Colonic mucosa (tissue), 4 donors: ENCODE measurements at regions not wholly inside any gene's neighbourhood (a gene's known extent, or its start where the extent isn't known, plus 50 kb on each side); places are given as distances from the start of the nearest gene placed in this dataset.

Experiments used
- DNase-seq: peaks from one replicate; pipeline ENCODE4 v3.0.0-alpha.2; 2020
- H3K27ac ChIP-seq: fragments of 200-600 bp; one replicate; pipeline ENCODE4 v1.8.0; 2021
- H3K27me3 ChIP-seq: fragments of 200-600 bp; one replicate; pipeline ENCODE4 v1.8.0; 2021
- H3K36me3 ChIP-seq: fragments of 200-600 bp; one replicate; pipeline ENCODE4 v1.8.0; 2021
- H3K4me1 ChIP-seq: fragments of 200-600 bp; one replicate; pipeline ENCODE4 v1.8.0; 2021; ENCODE audit warnings: mild to moderate bottlenecking
- H3K4me3 ChIP-seq: fragments of 200-600 bp; one replicate; pipeline ENCODE4 v1.8.0; 2021
- H3K9ac ChIP-seq, 2 donors: one replicate each; pipeline ENCODE4 v1.7.0; 2013; ENCODE audit warnings: control low read depth in 2 of 2, low read depth in 2 of 2, low read length in 2 of 2
- H3K9me3 ChIP-seq: fragments of 200-600 bp; one replicate; pipeline ENCODE4 v1.8.0; 2021
- CTCF ChIP-seq: fragments of 200-600 bp; IDR thresholded peaks from one replicate; pipeline ENCODE4 v1.8.0; 2022; ENCODE audit warnings: antibody characterized with exemption, mild to moderate bottlenecking
- intact Hi-C: fragments of 100-400 bp; cut with DNase I; formaldehyde crosslinking; loops from one replicate; pipeline ENCODE4 v1.14.1; 2022
- donor health status: healthy.
- donor health status: DM: no; HTN: no; CAD: no.
- donor health status: DM: no; HTN: no; CAD: no.

GRCh38 chr6:97668716-97669115 is 385.7 kb upstream of the MMS22L start:
- DNase-seq, result no peak
- Histone ChIP-seq H3K27me3 (no peaks in the 10 kb centered on the region), H3K4me1 (no peaks in the 10 kb centered on the region), H3K9ac (no peak overlapping the region), H3K36me3 (no peaks in the 10 kb centered on the region), H3K27ac (no peak overlapping the region), H3K4me3 (no peak overlapping the region), H3K9me3 (no peaks in the 10 kb centered on the region)
- intact Hi-C loops, result no loop called here
- no peak for TF ChIP-seq CTCF

GRCh38 chr6:97669191-97670031 is 386.4 kb upstream of the MMS22L start:
- TF ChIP-seq CTCF, result no peak
- Histone ChIP-seq H3K27ac (no peak overlapping the region), H3K4me1 (no peaks in the 10 kb centered on the region), H3K9me3 (no peaks in the 10 kb centered on the region), H3K4me3 (no peak overlapping the region), H3K9ac (no peak overlapping the region), H3K27me3 (no peaks in the 10 kb centered on the region), H3K36me3 (no peaks in the 10 kb centered on the region)
- intact Hi-C loops, result no loop called here
- DNase-seq, result no peak

- no peak overlapping the region for H3K4me3 ChIP-seq
- H3K4me1 ChIP-seq, result no peaks in the 10 kb centered on the region
- no peaks in the 10 kb centered on the region for H3K36me3 ChIP-seq
- H3K27me3 ChIP-seq, result no peaks in the 10 kb centered on the region
- H3K27ac ChIP-seq, result no peak overlapping the region
- no peak for TF ChIP-seq CTCF
- no peaks in the 10 kb centered on the region for H3K9me3 ChIP-seq
- no peak for DNase-seq
- intact Hi-C loops, result no loop called here
- H3K9ac ChIP-seq, result no peak overlapping the region
These were observed 391.8 kb upstream of the MMS22L start for GRCh38 chr6:97674802-97675201.

GRCh38 chr6:97677626-97678025 is 394.6 kb upstream of the MMS22L start:
- intact Hi-C loops, result no loop called here
- Histone ChIP-seq H3K27me3 (no peaks in the 10 kb centered on the region), H3K9me3 (no peaks in the 10 kb centered on the region), H3K4me1 (no peaks in the 10 kb centered on the region), H3K36me3 (no peaks in the 10 kb centered on the region), H3K27ac (no peak overlapping the region), H3K9ac (no peak overlapping the region), H3K4me3 (no peak overlapping the region)
- DNase-seq, result no peak
- no peak for TF ChIP-seq CTCF

- no peak for DNase-seq
- intact Hi-C loops, result no loop called here
- Histone ChIP-seq H3K27ac (no peak overlapping the region), H3K27me3 (no peaks in the 10 kb centered on the region), H3K9me3 (no peaks in the 10 kb centered on the region), H3K9ac (no peak overlapping the region), H3K4me3 (no peak overlapping the region), H3K36me3 (no peaks in the 10 kb centered on the region), H3K4me1 (no peaks in the 10 kb centered on the region)
- TF ChIP-seq CTCF, result no peak
These were observed 404.9 kb upstream of the MMS22L start for GRCh38 chr6:97687916-97688315.
